Thyroid gland (tissue), 4 donors: ENCODE measurements at regions not wholly inside any gene's neighbourhood (a gene's known extent, or its start where the extent isn't known, plus 50 kb on each side); places are given as distances from the start of the nearest gene placed in this dataset.

Experiments
- CTCF ChIP-seq, 6 experiments: fragments of 200-600 bp in 3 of 6; fragments of 450-650 bp in 3 of 6; sonication (generic) in 3 of 6; IDR thresholded peaks; one replicate each; pipeline ENCODE4 v1.5.1; 2016 to 2019; ENCODE audit warnings: antibody characterized with exemption in 6 of 6, mild to moderate bottlenecking in 2 of 6, inconsistent platforms in 1 of 6, moderate library complexity in 1 of 6
- POLR2A ChIP-seq, 2 donors: fragments of 450-650 bp; IDR thresholded peaks; one replicate each; pipeline ENCODE4 v1.6.1; 2017; ENCODE audit warnings: antibody characterized with exemption in 2 of 2, mild to moderate bottlenecking in 2 of 2, moderate library complexity in 1 of 2

GRCh38 chr6:98067375-98067774, 767.0 kb upstream of the POU3F2 start:
- TF ChIP-seq CTCF (IDR thresholded peaks at IDR 0.05), result no peak
- TF ChIP-seq POLR2A (IDR thresholded peaks at IDR 0.05), result no peak
